ENCODE measurements at regions not wholly inside any gene's neighbourhood (a gene's known extent, or its start where the extent isn't known, plus 50 kb on each side); places are given as distances from the start of the nearest gene placed in this dataset.

GRCh38 chr16:6827267-6827666 lies 505.4 kb upstream of the RBFOX1 start:
- H3K9me3 ChIP-seq (ENCODE audit: control insufficient read depth in 2 of 3, insufficient read depth in 1 of 3, low read length in 3 of 3): peaks cover 0 to 3% (median 0%) of the 10 kb centered on the region in 3 donors
- no peak overlapping the region for H3K27ac ChIP-seq (ENCODE audit: low read depth in 2 of 2, low read length in 2 of 2)
- H3K36me3 ChIP-seq (ENCODE audit: control insufficient read depth in 2 of 3, insufficient read depth in 3 of 3, low read length in 3 of 3): no peaks in the 10 kb centered on the region
- H3K27me3 ChIP-seq (ENCODE audit: control insufficient read depth, insufficient read depth, low read length): no peaks in the 10 kb centered on the region
- FAIRE-seq (no peak), DNase-seq (no peak)
- H3K9ac ChIP-seq (ENCODE audit: low read length in 3 of 3): no peak overlapping the region
- TF ChIP-seq CTCF (IDR thresholded peaks at IDR 0.05; ENCODE audit: borderline replicate concordance, extremely low read depth, insufficient read depth): no peak
- no peaks in the 10 kb centered on the region for H3K4me1 ChIP-seq (ENCODE audit: control insufficient read depth in 2 of 3, insufficient read depth in 2 of 3, low read depth in 1 of 3, low read length in 3 of 3)
- intact Hi-C loops (cut with DNase I): no loop called here
- H3K4me3 ChIP-seq (ENCODE audit: low read length in 3 of 3): no peak overlapping the region

DNA sequence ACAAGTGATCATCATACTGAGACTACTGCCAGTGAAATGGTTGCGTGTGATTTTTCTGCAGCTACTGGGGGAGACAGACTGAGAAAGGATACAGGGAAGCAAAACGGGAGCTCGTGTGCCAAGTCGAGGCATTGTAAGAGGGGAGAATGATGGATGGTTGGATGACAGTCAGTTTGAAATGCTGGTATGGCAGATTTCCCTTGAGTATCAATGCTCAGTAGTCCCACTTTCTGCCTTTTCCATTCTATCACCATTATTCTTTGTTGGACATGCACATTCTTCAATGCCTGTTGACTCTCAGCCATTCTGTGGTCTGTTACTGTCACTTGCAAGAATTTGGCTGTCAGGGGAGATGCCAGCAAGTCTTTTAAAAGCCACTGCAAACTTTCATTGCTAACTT lies 510.6 kb upstream of the RBFOX1 start:
- Histone ChIP-seq H3K9ac (ENCODE audit: low read length in 3 of 3) (no peak overlapping the region), H3K4me1 (ENCODE audit: control insufficient read depth in 2 of 3, insufficient read depth in 2 of 3, low read depth in 1 of 3, low read length in 3 of 3) (no peaks in the 10 kb centered on the region), H3K27ac (ENCODE audit: low read depth in 2 of 2, low read length in 2 of 2) (no peak overlapping the region), H3K9me3 (ENCODE audit: control insufficient read depth in 2 of 3, insufficient read depth in 1 of 3, low read length in 3 of 3) (peaks cover 0 to 3% (median 0%) of the 10 kb centered on the region in 3 donors), H3K36me3 (ENCODE audit: control insufficient read depth in 2 of 3, insufficient read depth in 3 of 3, low read length in 3 of 3) (no peaks in the 10 kb centered on the region), H3K4me3 (ENCODE audit: low read length in 3 of 3) (no peak overlapping the region), H3K27me3 (ENCODE audit: control insufficient read depth, insufficient read depth, low read length) (no peaks in the 10 kb centered on the region)
- no peak for FAIRE-seq
- intact Hi-C loops (cut with DNase I): no loop called here
- no peak for TF ChIP-seq CTCF (IDR thresholded peaks at IDR 0.05; ENCODE audit: borderline replicate concordance, extremely low read depth, insufficient read depth)
- DNase-seq: no peak

- no peaks in the 10 kb centered on the region for H3K27me3 ChIP-seq (ENCODE audit: control insufficient read depth, insufficient read depth, low read length)
- H3K4me1 ChIP-seq (ENCODE audit: control insufficient read depth in 2 of 3, insufficient read depth in 2 of 3, low read depth in 1 of 3, low read length in 3 of 3): no peaks in the 10 kb centered on the region
- H3K9me3 ChIP-seq (ENCODE audit: control insufficient read depth in 2 of 3, insufficient read depth in 1 of 3, low read length in 3 of 3): no peaks in the 10 kb centered on the region
- FAIRE-seq (no peak), DNase-seq (no peak)
- H3K9ac ChIP-seq (ENCODE audit: low read length in 3 of 3): no peak overlapping the region
- TF ChIP-seq CTCF (IDR thresholded peaks at IDR 0.05; ENCODE audit: borderline replicate concordance, extremely low read depth, insufficient read depth): no peak
- no peaks in the 10 kb centered on the region for H3K36me3 ChIP-seq (ENCODE audit: control insufficient read depth in 2 of 3, insufficient read depth in 3 of 3, low read length in 3 of 3)
- H3K4me3 ChIP-seq (ENCODE audit: low read length in 3 of 3): no peak overlapping the region
- intact Hi-C loops (cut with DNase I): no loop called here
- no peak overlapping the region for H3K27ac ChIP-seq (ENCODE audit: low read depth in 2 of 2, low read length in 2 of 2)
These were observed 528.2 kb upstream of the RBFOX1 start for GRCh38 chr16:6804461-6804860.

- Histone ChIP-seq H3K36me3 (ENCODE audit: control insufficient read depth in 2 of 3, insufficient read depth in 3 of 3, low read length in 3 of 3) (no peaks in the 10 kb centered on the region), H3K27ac (ENCODE audit: low read depth in 2 of 2, low read length in 2 of 2) (no peak overlapping the region), H3K27me3 (ENCODE audit: control insufficient read depth, insufficient read depth, low read length) (no peaks in the 10 kb centered on the region), H3K4me3 (ENCODE audit: low read length in 3 of 3) (no peak overlapping the region), H3K9me3 (ENCODE audit: control insufficient read depth in 2 of 3, insufficient read depth in 1 of 3, low read length in 3 of 3) (no peaks in the 10 kb centered on the region), H3K4me1 (ENCODE audit: control insufficient read depth in 2 of 3, insufficient read depth in 2 of 3, low read depth in 1 of 3, low read length in 3 of 3) (no peaks in the 10 kb centered on the region), H3K9ac (ENCODE audit: low read length in 3 of 3) (no peak overlapping the region)
- DNase-seq: no peak
- intact Hi-C loops (cut with DNase I): no loop called here
- FAIRE-seq: no peak
- TF ChIP-seq CTCF (IDR thresholded peaks at IDR 0.05; ENCODE audit: borderline replicate concordance, extremely low read depth, insufficient read depth): no peak
These were observed 529.5 kb upstream of the RBFOX1 start for GRCh38 chr16:6803176-6803575.
